ENCODE measurements at regions not wholly inside any gene's neighbourhood (a gene's known extent, or its start where the extent isn't known, plus 50 kb on each side); places are given as distances from the start of the nearest gene placed in this dataset.

DNA sequence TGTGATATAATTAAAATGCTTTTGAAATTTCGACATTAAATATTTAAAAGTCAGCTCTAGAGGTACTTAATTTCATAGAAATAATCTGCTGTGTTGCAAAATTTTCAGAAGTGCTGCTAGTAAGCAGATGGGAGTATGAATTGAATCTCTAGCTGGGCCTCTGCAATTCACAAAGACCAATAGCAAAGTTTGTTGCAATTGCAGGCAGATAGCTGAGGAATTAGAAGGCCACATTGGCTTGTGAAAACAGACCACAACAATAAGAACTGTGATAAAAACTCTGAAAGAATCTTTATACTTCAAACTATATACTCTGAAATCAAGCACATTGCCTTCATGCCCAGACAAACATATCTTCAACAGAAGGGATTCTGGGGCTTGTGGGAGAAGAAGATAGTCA is 636.3 kb upstream of the SOX9 start:
- TF ChIP-seq POLR2A (IDR thresholded peaks at IDR 0.05) (no peak), POLR2AphosphoS5 (IDR thresholded peaks at IDR 0.05) (no peak)
- TF ChIP-seq, protein P1, sequence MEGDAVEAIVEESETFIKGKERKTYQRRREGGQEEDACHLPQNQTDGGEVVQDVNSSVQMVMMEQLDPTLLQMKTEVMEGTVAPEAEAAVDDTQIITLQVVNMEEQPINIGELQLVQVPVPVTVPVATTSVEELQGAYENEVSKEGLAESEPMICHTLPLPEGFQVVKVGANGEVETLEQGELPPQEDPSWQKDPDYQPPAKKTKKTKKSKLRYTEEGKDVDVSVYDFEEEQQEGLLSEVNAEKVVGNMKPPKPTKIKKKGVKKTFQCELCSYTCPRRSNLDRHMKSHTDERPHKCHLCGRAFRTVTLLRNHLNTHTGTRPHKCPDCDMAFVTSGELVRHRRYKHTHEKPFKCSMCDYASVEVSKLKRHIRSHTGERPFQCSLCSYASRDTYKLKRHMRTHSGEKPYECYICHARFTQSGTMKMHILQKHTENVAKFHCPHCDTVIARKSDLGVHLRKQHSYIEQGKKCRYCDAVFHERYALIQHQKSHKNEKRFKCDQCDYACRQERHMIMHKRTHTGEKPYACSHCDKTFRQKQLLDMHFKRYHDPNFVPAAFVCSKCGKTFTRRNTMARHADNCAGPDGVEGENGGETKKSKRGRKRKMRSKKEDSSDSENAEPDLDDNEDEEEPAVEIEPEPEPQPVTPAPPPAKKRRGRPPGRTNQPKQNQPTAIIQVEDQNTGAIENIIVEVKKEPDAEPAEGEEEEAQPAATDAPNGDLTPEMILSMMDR (IDR thresholded peaks at IDR 0.05), result no peak
